Left forelimb (tissue), 1 donor: ENCODE measurements at regions not wholly inside any gene's neighbourhood (a gene's known extent, or its start where the extent isn't known, plus 50 kb on each side); places are given as distances from the start of the nearest gene placed in this dataset.

Source experiments
- DNase-seq: peaks from one replicate; pipeline ENCODE4 v3.0.0-alpha.2; 2018; ENCODE audit warnings: low spot score

GRCh38 chr3:118435851-118436350 is 598.7 kb downstream of the IGSF11 start:
- no peak for DNase-seq

GRCh38 chr3:118436697-118437262 is 597.9 kb downstream of the IGSF11 start:
- no peak for DNase-seq

- no peak for DNase-seq
These were observed 589.6 kb downstream of the IGSF11 start for GRCh38 chr3:118445036-118445435.

GRCh38 chr3:118447339-118447738 is 587.3 kb downstream of the IGSF11 start:
- DNase-seq: no peak

- DNase-seq: no peak
These were observed 567.8 kb downstream of the IGSF11 start for GRCh38 chr3:118466795-118467330.

- no peak for DNase-seq
These were observed 565.8 kb downstream of the IGSF11 start for GRCh38 chr3:118468801-118469200.

- no peak for DNase-seq
These were observed 562.1 kb downstream of the IGSF11 start for GRCh38 chr3:118472586-118472985.

GRCh38 chr3:118473343-118473742 is 561.3 kb downstream of the IGSF11 start:
- no peak for DNase-seq

GRCh38 chr3:118476885-118477618 is 557.6 kb downstream of the IGSF11 start:
- no peak for DNase-seq

- DNase-seq: no peak
These were observed 556.9 kb downstream of the IGSF11 start for GRCh38 chr3:118477768-118478167.

GRCh38 chr3:118478706-118479276 is 555.9 kb downstream of the IGSF11 start:
- DNase-seq: no peak

- DNase-seq: no peak
These were observed 555.3 kb downstream of the IGSF11 start for GRCh38 chr3:118479376-118479775.

- DNase-seq: no peak
These were observed 554.4 kb downstream of the IGSF11 start for GRCh38 chr3:118480101-118480860.

- no peak for DNase-seq
These were observed 549.0 kb downstream of the IGSF11 start for GRCh38 chr3:118485693-118486092.

GRCh38 chr3:118487734-118488133 is 546.9 kb downstream of the IGSF11 start:
- no peak for DNase-seq

- DNase-seq: no peak
These were observed 545.9 kb downstream of the IGSF11 start for GRCh38 chr3:118488732-118489131.

- no peak for DNase-seq
These were observed 539.4 kb downstream of the IGSF11 start for GRCh38 chr3:118495206-118495605.

- DNase-seq: no peak
These were observed 537.4 kb downstream of the IGSF11 start for GRCh38 chr3:118497274-118497673.

- DNase-seq: no peak
These were observed 533.5 kb downstream of the IGSF11 start for GRCh38 chr3:118501152-118501551.

- DNase-seq: no peak
These were observed 529.7 kb downstream of the IGSF11 start for GRCh38 chr3:118504906-118505305.

- DNase-seq: no peak
These were observed 528.9 kb downstream of the IGSF11 start for GRCh38 chr3:118505784-118506183.

- no peak for DNase-seq
These were observed 523.2 kb downstream of the IGSF11 start for GRCh38 chr3:118511402-118511801.
